HepG2 (cell line): ENCODE measurements at regions not wholly inside any gene's neighbourhood (a gene's known extent, or its start where the extent isn't known, plus 50 kb on each side); places are given as distances from the start of the nearest gene placed in this dataset.

Experiments
- ATAC-seq: fragments of 200-7000 bp; cut with Tn5 transposase; 3 replicates; pipeline ENCODE4 v1.9.1; 2020; ENCODE audit warnings: mild to moderate bottlenecking, moderate library complexity
- BruUV-seq: library from RNA; stranded (reverse); fragments of 400-500 nt; replicated peaks from 2 replicates; lab custom pipeline; 2021; lab: Mats Ljungman, UMichigan
- CTCF ChIA-PET: fragments of 300-600 bp; formaldehyde crosslinking; extraction: SDS; loops from one replicate; lab custom pipeline; 2021; ENCODE audit warnings: low total read pairs, inconsistent platforms, low intra/inter-chr PET ratio; lab: Yijun Ruan, JAX
- POLR2A ChIA-PET: fragments of 350-600 bp; sonication (Branson Sonifier 250); formaldehyde crosslinking; loops from one replicate; lab custom pipeline; 2020; ENCODE audit warnings: antibody characterized with exemption, inconsistent platforms; lab: Yijun Ruan, JAX
- DNase-seq: peaks from one replicate; pipeline ENCODE4 v3.0.0-alpha.2; 2015; ENCODE audit warnings: low spot score
- FAIRE-seq: peaks from 3 replicates; lab custom pipeline; 2011; peaks lifted over from hg19 to GRCh38; lab: Jason Lieb, UNC
- H2AFZ ChIP-seq: one replicate; pipeline ENCODE4 v1.6.1; 2011; ENCODE audit warnings: low read length, inconsistent platforms
- H3K27ac ChIP-seq: fragments of 300-600 bp; 3 replicates; pipeline ENCODE4 v1.8.0; 2011; ENCODE audit warnings: mixed run types, mild to moderate bottlenecking, mixed read lengths, low read length, inconsistent platforms; ENCODE audit not compliant: insufficient read depth; ENCODE audit errors: extremely low read length
- H3K27me3 ChIP-seq, 2 experiments: fragments of 200-600 bp in 1 of 2; 2 replicates in 1 of 2; 3 replicates in 1 of 2; pipeline versions ENCODE4 v1.6.0 to v1.8.0; 2011; ENCODE audit warnings: low read length in 2 of 2, mild to moderate bottlenecking in 2 of 2, moderate library complexity in 2 of 2, inconsistent platforms in 1 of 2; ENCODE audit not compliant: insufficient read depth in 2 of 2, control insufficient read depth in 1 of 2
- H3K36me3 ChIP-seq, 2 experiments: fragments of 200-600 bp in 1 of 2; replicated peaks in 1 of 2; 2 replicates in 1 of 2; 3 replicates in 1 of 2; pipeline versions ENCODE4 v1.5.1 to v1.8.0; 2011; ENCODE audit warnings: low read length in 2 of 2, inconsistent platforms in 1 of 2; ENCODE audit not compliant: insufficient read depth in 2 of 2, control insufficient read depth in 1 of 2
- H3K4me1 ChIP-seq: 2 replicates; pipeline ENCODE4 v1.5.1; 2012; ENCODE audit warnings: low read length, inconsistent platforms; ENCODE audit not compliant: insufficient read depth
- H3K4me2 ChIP-seq: 2 replicates; pipeline ENCODE4 v1.6.0; 2011; ENCODE audit warnings: low read depth, low read length, inconsistent platforms
- H3K4me3 ChIP-seq, 3 experiments: fragments of 200-600 bp in 1 of 3; sonication (generic), shearing (Covaris generic) in 1 of 3; replicated peaks in 1 of 3; 2 replicates each; pipeline ENCODE4 v1.5.1; 2011 to 2016; ENCODE audit warnings: low read length in 3 of 3, inconsistent platforms in 2 of 3, low read depth in 2 of 3, mild to moderate bottlenecking in 2 of 3, control low read depth in 1 of 3, mixed read lengths in 1 of 3; ENCODE audit not compliant: insufficient read depth in 1 of 3
- H3K79me2 ChIP-seq: one replicate; pipeline ENCODE4 v1.6.1; 2011; ENCODE audit warnings: low read length, inconsistent platforms; ENCODE audit not compliant: insufficient read depth
- H3K9ac ChIP-seq: 2 replicates; pipeline ENCODE4 v1.6.0; 2011; ENCODE audit warnings: mild to moderate bottlenecking, low read depth, low read length, inconsistent platforms; ENCODE audit not compliant: insufficient read depth
- H3K9me3 ChIP-seq: 2 replicates; pipeline ENCODE4 v1.5.1; 2012; ENCODE audit warnings: mild to moderate bottlenecking, low read length
- H4K20me1 ChIP-seq: 2 replicates; pipeline ENCODE4 v1.6.0; 2011; ENCODE audit warnings: inconsistent platforms, mild to moderate bottlenecking, low read length, moderate library complexity; ENCODE audit not compliant: insufficient read depth
- GABPB1 ChIP-seq: IDR thresholded peaks from 2 replicates; pipeline ENCODE4 v1.6.1; 2016; ENCODE audit warnings: mild to moderate bottlenecking, missing genetic modification reagents, moderate library complexity, missing compliant biosample characterization
- HNF4A ChIP-seq: sonication (generic); formaldehyde crosslinking; IDR thresholded peaks from 2 replicates; pipeline ENCODE4 v1.4.0; 2020; ENCODE audit warnings: missing genetic modification reagents
- NFE2 ChIP-seq: sonication (generic); formaldehyde crosslinking; IDR thresholded peaks from 2 replicates; pipeline ENCODE4 v1.4.0; 2020; ENCODE audit warnings: missing genetic modification reagents
- RCOR2 ChIP-seq: IDR thresholded peaks from 2 replicates; pipeline ENCODE4 v1.6.1; 2016; ENCODE audit warnings: missing biosample characterization, missing genetic modification reagents
- RNF219 ChIP-seq: sonication (generic); formaldehyde crosslinking; IDR thresholded peaks from 2 replicates; pipeline ENCODE4 v1.5.0; 2020; ENCODE audit warnings: mild to moderate bottlenecking, missing genetic modification reagents
- SMC3 ChIP-seq: IDR thresholded peaks from 2 replicates; pipeline ENCODE4 v1.6.1; 2011; ENCODE audit warnings: low read length, improper control_type of control experiment
- SP4 ChIP-seq: sonication (generic); formaldehyde crosslinking; IDR thresholded peaks from 2 replicates; pipeline ENCODE4 v1.8.1; 2023; ENCODE audit warnings: mild to moderate bottlenecking, missing genetic modification reagents
- XBP1 ChIP-seq: sonication (generic); formaldehyde crosslinking; IDR thresholded peaks from 2 replicates; pipeline ENCODE4 v1.5.0; 2020; ENCODE audit warnings: missing genetic modification reagents
- XRCC5 ChIP-seq: fragments of 200-400 bp; formaldehyde crosslinking; optimal IDR thresholded peaks from 2 replicates; pipeline ENCODE3; 2017; ENCODE audit warnings: mild to moderate bottlenecking, low read length
- ZNF124 ChIP-seq: sonication (generic); formaldehyde crosslinking; IDR thresholded peaks from 2 replicates; pipeline ENCODE4 v1.4.0; 2020; ENCODE audit warnings: missing genetic modification reagents
- ZNF468 ChIP-seq: sonication (generic); formaldehyde crosslinking; IDR thresholded peaks from 2 replicates; pipeline ENCODE4 v1.8.0; 2022; ENCODE audit warnings: mild to moderate bottlenecking, moderate library complexity, missing genetic modification reagents
- ZNF891 ChIP-seq: sonication (generic); formaldehyde crosslinking; IDR thresholded peaks from 2 replicates; pipeline ENCODE4 v1.5.0; 2020; ENCODE audit warnings: mild to moderate bottlenecking, missing genetic modification reagents
- WGBS: methylation state at CpG from one replicate; pipeline ENCODE4 v1.1.6; 2017; ENCODE audit warnings: low lambda C conversion rate; 5-methylcytosine and 5-hydroxymethylcytosine counted together
- in situ Hi-C: cut with HindIII; loops from 2 replicates; pipeline ENCODE4 v1.10.0; 2017; ENCODE audit warnings: low pct_unique_long_range_greater_than_20kb; ENCODE audit not compliant: extremely low pct_ligation_motif_present
- intact Hi-C: fragments of 100-400 bp; cut with micrococcal nuclease; formaldehyde crosslinking; loops from one replicate; pipeline ENCODE4 v1.10.0; 2022; ENCODE audit not compliant: unreplicated experiment

GRCh38 chr2:41084321-41084720 lies 632.4 kb upstream of the SLC8A1 start:
- H4K20me1 ChIP-seq, result no peaks in the 10 kb centered on the region
- no peak overlapping the region for H3K4me2 ChIP-seq
- no peak overlapping the region for H3K9ac ChIP-seq
- H3K36me3 ChIP-seq, result no peaks in the 10 kb centered on the region
- H3K4me1 ChIP-seq, result no peaks in the 10 kb centered on the region
- no TSS peak for BruUV-seq
- ATAC-seq, result no peak
- ChIA-PET POLR2A (no interaction called here), CTCF (no interaction called here)
- no peak for FAIRE-seq
- DNase-seq, result no peak
- H3K27me3 ChIP-seq, result no peaks in the 10 kb centered on the region
- peaks cover 3% of the 10 kb centered on the region; the same call in 1 of the 2 replicates for H3K9me3 ChIP-seq
- under 1% methylated on average over 3 of the region's 3 CpGs for WGBS
- TF ChIP-seq ZNF891 (CRISPR knock-in tag) (no peak), XBP1 (CRISPR knock-in tag) (no peak), SP4 (CRISPR knock-in tag) (no peak), HNF4A (no peak), NFE2 (CRISPR knock-in tag) (no peak), ZNF468 (no peak), RCOR2 (CRISPR knock-in tag) (no peak), ZNF124 (no peak), RNF219 (CRISPR knock-in tag) (no peak), XRCC5 (no peak), GABPB1 (CRISPR knock-in tag) (no peak), SMC3 (no peak)
- H3K27ac ChIP-seq, result no peak overlapping the region
- in situ Hi-C loops, result no loop called here
- H3K79me2 ChIP-seq, result no peaks in the 10 kb centered on the region
- H2AFZ ChIP-seq, result no peak overlapping the region
- intact Hi-C loops, result no loop called here
- no peak overlapping the region for H3K4me3 ChIP-seq
